ENCODE measurements at regions not wholly inside any gene's neighbourhood (a gene's known extent, or its start where the extent isn't known, plus 50 kb on each side); places are given as distances from the start of the nearest gene placed in this dataset.

DNA sequence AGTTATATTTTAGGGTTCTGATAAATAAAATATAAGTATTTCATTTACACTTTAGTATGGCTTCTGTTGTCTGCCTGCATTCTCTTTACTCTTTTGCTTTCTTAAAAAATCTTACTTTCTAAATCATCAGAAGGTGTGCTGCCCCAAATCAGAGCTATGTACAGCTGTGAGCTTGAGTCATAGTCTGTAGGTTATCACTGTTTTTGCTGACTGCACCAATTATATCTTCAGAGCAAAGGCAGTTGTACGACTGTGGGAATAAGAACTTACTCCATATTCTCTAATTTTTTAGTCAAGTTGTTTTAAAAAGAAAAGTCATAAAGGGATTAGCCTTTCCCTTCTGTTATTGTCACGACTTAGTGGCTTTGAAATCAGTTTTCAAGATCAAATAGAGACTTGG is 1649.0 kb downstream of the HACE1 start:
- no peaks in the 10 kb centered on the region for H3K79me2 ChIP-seq (replicated peaks; ENCODE audit: insufficient read depth, low read length)
- no peak overlapping the region for H2AFZ ChIP-seq (ENCODE audit: low read depth, low read length)
- H3K4me2 ChIP-seq (ENCODE audit: low read length) = no peak overlapping the region
- no peaks in the 10 kb centered on the region for H3F3A ChIP-seq (ENCODE audit: insufficient read depth, low read length, poor library complexity, severe bottlenecking)
- no peaks in the 10 kb centered on the region for H4K20me1 ChIP-seq (ENCODE audit: insufficient read depth)
- no peaks in the 10 kb centered on the region for H3K9me3 ChIP-seq (ENCODE audit: low read length)
- H3K27ac ChIP-seq (ENCODE audit: low read length) = no peak overlapping the region
- TF ChIP-seq POLR2AphosphoS5 (IDR thresholded peaks at IDR 0.05) (no peak), EZH2 (IDR thresholded peaks at IDR 0.05; ENCODE audit: borderline replicate concordance, insufficient read depth, low read length, poor library complexity, severe bottlenecking) (no peak), TAF1 (IDR thresholded peaks at IDR 0.05; ENCODE audit: low read depth) (no peak), MXI1 (conservative IDR thresholded peaks at IDR 0.05; ENCODE audit: poor library complexity, severe bottlenecking) (no peak), RAD21 (conservative IDR thresholded peaks at IDR 0.05) (no peak), SMC3 (conservative IDR thresholded peaks at IDR 0.05; ENCODE audit: poor library complexity) (no peak), EP300 (conservative IDR thresholded peaks at IDR 0.05; ENCODE audit: poor library complexity, severe bottlenecking) (no peak)
- TF ChIP-seq, protein P1, sequence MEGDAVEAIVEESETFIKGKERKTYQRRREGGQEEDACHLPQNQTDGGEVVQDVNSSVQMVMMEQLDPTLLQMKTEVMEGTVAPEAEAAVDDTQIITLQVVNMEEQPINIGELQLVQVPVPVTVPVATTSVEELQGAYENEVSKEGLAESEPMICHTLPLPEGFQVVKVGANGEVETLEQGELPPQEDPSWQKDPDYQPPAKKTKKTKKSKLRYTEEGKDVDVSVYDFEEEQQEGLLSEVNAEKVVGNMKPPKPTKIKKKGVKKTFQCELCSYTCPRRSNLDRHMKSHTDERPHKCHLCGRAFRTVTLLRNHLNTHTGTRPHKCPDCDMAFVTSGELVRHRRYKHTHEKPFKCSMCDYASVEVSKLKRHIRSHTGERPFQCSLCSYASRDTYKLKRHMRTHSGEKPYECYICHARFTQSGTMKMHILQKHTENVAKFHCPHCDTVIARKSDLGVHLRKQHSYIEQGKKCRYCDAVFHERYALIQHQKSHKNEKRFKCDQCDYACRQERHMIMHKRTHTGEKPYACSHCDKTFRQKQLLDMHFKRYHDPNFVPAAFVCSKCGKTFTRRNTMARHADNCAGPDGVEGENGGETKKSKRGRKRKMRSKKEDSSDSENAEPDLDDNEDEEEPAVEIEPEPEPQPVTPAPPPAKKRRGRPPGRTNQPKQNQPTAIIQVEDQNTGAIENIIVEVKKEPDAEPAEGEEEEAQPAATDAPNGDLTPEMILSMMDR (IDR thresholded peaks at IDR 0.05; ENCODE audit: poor library complexity, severe bottlenecking) = no peak
- TF ChIP-seq, protein P2, sequence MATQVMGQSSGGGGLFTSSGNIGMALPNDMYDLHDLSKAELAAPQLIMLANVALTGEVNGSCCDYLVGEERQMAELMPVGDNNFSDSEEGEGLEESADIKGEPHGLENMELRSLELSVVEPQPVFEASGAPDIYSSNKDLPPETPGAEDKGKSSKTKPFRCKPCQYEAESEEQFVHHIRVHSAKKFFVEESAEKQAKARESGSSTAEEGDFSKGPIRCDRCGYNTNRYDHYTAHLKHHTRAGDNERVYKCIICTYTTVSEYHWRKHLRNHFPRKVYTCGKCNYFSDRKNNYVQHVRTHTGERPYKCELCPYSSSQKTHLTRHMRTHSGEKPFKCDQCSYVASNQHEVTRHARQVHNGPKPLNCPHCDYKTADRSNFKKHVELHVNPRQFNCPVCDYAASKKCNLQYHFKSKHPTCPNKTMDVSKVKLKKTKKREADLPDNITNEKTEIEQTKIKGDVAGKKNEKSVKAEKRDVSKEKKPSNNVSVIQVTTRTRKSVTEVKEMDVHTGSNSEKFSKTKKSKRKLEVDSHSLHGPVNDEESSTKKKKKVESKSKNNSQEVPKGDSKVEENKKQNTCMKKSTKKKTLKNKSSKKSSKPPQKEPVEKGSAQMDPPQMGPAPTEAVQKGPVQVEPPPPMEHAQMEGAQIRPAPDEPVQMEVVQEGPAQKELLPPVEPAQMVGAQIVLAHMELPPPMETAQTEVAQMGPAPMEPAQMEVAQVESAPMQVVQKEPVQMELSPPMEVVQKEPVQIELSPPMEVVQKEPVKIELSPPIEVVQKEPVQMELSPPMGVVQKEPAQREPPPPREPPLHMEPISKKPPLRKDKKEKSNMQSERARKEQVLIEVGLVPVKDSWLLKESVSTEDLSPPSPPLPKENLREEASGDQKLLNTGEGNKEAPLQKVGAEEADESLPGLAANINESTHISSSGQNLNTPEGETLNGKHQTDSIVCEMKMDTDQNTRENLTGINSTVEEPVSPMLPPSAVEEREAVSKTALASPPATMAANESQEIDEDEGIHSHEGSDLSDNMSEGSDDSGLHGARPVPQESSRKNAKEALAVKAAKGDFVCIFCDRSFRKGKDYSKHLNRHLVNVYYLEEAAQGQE (IDR thresholded peaks at IDR 0.05; ENCODE audit: borderline replicate concordance) = no peak
- no peak overlapping the region for H3K4me3 ChIP-seq (ENCODE audit: low read length)
- H3K9ac ChIP-seq (ENCODE audit: low read length) = no peak overlapping the region
- no peaks in the 10 kb centered on the region for H3K9me2 ChIP-seq (ENCODE audit: insufficient read depth, low read length)
- H3K27me3 ChIP-seq (ENCODE audit: insufficient read depth, low read depth, low read length) = no peaks in the 10 kb centered on the region
- no peaks in the 10 kb centered on the region for H3K36me3 ChIP-seq (ENCODE audit: insufficient read depth, low read length)

DNA sequence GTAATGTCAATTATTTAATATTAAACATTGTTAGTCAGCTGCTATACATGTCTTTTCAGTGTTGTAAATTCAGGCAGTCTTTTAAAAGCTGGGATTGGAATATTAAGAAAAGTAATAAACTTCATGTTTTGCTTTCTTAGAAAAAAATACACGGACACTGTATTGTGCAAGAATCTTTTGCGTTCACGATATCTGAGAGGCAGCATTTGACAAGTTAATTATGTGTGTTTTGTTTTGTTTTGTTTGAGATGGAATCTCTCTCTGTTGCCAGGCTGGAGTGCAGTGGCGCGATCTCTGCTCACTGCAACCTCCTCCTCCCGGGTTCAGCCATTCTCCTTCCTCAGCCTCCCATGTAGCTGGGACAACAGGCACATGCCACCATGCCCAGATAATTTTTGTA is 1661.3 kb downstream of the HACE1 start:
- Histone ChIP-seq H3K9me3 (ENCODE audit: low read length) (no peaks in the 10 kb centered on the region), H3K4me3 (ENCODE audit: low read length) (no peak overlapping the region), H3F3A (ENCODE audit: insufficient read depth, low read length, poor library complexity, severe bottlenecking) (no peaks in the 10 kb centered on the region), H3K9ac (ENCODE audit: low read length) (no peak overlapping the region), H3K27ac (ENCODE audit: low read length) (no peak overlapping the region), H3K9me2 (ENCODE audit: insufficient read depth, low read length) (no peaks in the 10 kb centered on the region), H3K27me3 (ENCODE audit: insufficient read depth, low read depth, low read length) (no peaks in the 10 kb centered on the region), H3K4me2 (ENCODE audit: low read length) (no peak overlapping the region), H4K20me1 (ENCODE audit: insufficient read depth) (no peaks in the 10 kb centered on the region), H2AFZ (ENCODE audit: low read depth, low read length) (no peak overlapping the region), H3K36me3 (ENCODE audit: insufficient read depth, low read length) (no peaks in the 10 kb centered on the region), H3K79me2 (replicated peaks; ENCODE audit: insufficient read depth, low read length) (no peaks in the 10 kb centered on the region)
- TF ChIP-seq, protein P2 (IDR thresholded peaks at IDR 0.05; ENCODE audit: borderline replicate concordance) = no peak
- TF ChIP-seq SMC3 (conservative IDR thresholded peaks at IDR 0.05; ENCODE audit: poor library complexity) = no peak
- TF ChIP-seq POLR2AphosphoS5 (IDR thresholded peaks at IDR 0.05) = no peak
